ENCODE measurements at regions not wholly inside any gene's neighbourhood (a gene's known extent, or its start where the extent isn't known, plus 50 kb on each side); places are given as distances from the start of the nearest gene placed in this dataset.
"Not testable (repeated sequence)": the region's sequence is repeated elsewhere in the genome, so short reads cannot be mapped to it uniquely, and the experiment has no call there.

DNA sequence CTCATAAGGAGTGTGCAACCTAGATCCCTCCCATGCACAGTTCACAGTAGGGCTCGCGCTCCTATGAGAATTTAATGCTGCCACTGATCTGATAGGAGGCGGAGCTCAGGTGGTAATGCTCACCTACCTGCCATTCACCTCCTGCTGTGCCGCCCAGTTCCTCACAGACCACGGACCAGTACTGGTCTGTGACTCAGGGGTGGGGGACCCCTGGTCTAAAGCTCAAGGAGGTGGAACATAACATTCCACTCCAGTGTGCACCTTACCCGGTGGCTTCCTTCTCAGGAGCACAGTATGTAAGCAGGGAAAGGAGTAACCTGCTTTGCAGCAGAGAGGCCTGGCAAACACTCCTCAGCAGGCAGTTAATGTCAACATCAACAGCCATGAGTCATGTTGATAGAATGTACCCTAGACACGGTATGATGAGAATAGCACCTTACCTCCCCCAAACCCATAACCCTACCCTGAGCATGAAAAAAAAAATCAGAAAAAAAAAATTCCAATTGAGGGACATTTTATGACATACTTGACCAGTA, 273.5 kb downstream of the FGFR2 start:
- DNase-seq, result no peak
- intact Hi-C loops (cut with micrococcal nuclease), result no loop called here
- H3K36me3 ChIP-seq (ENCODE audit: insufficient read depth, low read length), result no peaks in the 10 kb centered on the region
- Mint-ChIP-seq H3K27ac (no peak overlapping the region), H3K27me3 (peaks cover 0 to 2% of the 10 kb centered on the region in 2 donors), H3K4me3 (no peak overlapping the region), H3K4me1 (no peaks in the 10 kb centered on the region), H3K36me3 (no peaks in the 10 kb centered on the region), H3K9me3 (peaks cover 0 to 5% (median 2%) of the 10 kb centered on the region in 8 donors)
- H3K4me1 ChIP-seq (ENCODE audit: insufficient read depth, low read length), result no peaks in the 10 kb centered on the region
- H3K27ac ChIP-seq (ENCODE audit: low read depth, low read length), result no peak overlapping the region
- H3K27me3 ChIP-seq (ENCODE audit: insufficient read depth, low read length), result no peaks in the 10 kb centered on the region
- ChIA-PET CTCF (ENCODE audit: partially characterized antibody) (no interaction called here), POLR2A (ENCODE audit: partially characterized antibody) (no interaction called here)
- H3K4me3 ChIP-seq (ENCODE audit: low read length in 2 of 2), result no peak overlapping the region
- no peaks in the 10 kb centered on the region for H3K9me3 ChIP-seq (ENCODE audit: control insufficient read depth in 1 of 2, low read length in 2 of 2)

DNA sequence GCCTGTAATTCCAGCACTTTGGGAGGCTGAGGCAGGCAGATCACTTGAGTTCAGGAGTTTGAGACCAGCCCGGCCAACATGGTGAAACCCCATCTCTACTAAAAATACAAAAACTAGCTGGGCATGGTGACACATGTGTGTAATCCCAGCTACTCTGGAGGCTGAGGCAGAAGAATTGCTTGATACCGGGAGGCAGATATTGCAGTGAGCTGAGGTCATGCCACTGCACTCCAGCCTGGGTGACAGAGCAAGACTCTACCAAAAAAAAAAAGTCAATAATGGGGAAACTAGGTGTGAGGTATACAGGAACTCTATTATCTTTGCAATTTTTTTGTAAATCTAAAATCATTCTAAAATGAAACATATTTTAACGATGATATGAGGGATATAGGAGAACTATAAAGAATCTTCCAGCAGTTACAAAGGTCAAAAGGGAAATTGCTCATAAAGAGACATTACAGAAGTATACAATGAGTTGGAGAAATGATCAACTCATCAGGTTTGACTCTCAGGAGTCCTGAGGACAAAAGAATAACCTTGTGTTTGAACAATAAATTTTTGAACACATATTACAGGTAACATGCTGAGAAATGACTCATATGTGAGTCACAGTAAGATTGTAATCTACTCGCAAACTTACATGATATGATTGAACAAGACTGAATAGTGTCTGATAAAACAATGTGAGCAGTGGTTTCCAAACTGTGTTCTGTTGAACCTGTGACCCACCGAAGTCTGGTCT, 272.6 kb downstream of the FGFR2 start:
- Histone ChIP-seq H3K9me3 (ENCODE audit: control insufficient read depth in 1 of 2, low read length in 2 of 2) (no peaks in the 10 kb centered on the region), H3K27ac (ENCODE audit: low read depth, low read length) (no peak overlapping the region), H3K4me1 (ENCODE audit: insufficient read depth, low read length) (no peaks in the 10 kb centered on the region), H3K4me3 (ENCODE audit: low read length in 2 of 2) (no peak overlapping the region), H3K36me3 (ENCODE audit: insufficient read depth, low read length) (no peaks in the 10 kb centered on the region), H3K27me3 (ENCODE audit: insufficient read depth, low read length) (no peaks in the 10 kb centered on the region)
- Mint-ChIP-seq H3K4me3 (no peak overlapping the region), H3K9me3 (peaks cover 0 to 7% (median 2%) of the 10 kb centered on the region in 8 donors), H3K27me3 (peaks cover 0 to 4% of the 10 kb centered on the region in 2 donors), H3K36me3 (no peaks in the 10 kb centered on the region), H3K27ac (no peak overlapping the region), H3K4me1 (no peaks in the 10 kb centered on the region)
- ChIA-PET CTCF (ENCODE audit: partially characterized antibody) (no interaction called here), POLR2A (ENCODE audit: partially characterized antibody) (no interaction called here)
- DNase-seq, result no peak
- intact Hi-C loops (cut with micrococcal nuclease), result no loop called here

GRCh38 chr10:121326905-121327304, 271.3 kb downstream of the FGFR2 start:
- Mint-ChIP-seq H3K4me1 (no peaks in the 10 kb centered on the region), H3K27me3 (peaks cover 0 to 4% of the 10 kb centered on the region in 2 donors), H3K4me3 (no peak overlapping the region), H3K27ac (no peak overlapping the region), H3K36me3 (no peaks in the 10 kb centered on the region), H3K9me3 (peaks cover 0 to 5% (median 2%) of the 10 kb centered on the region in 8 donors)
- CTCF ChIA-PET (ENCODE audit: partially characterized antibody), result no interaction called here
- H3K27ac ChIP-seq (ENCODE audit: low read depth, low read length), result no peak overlapping the region
- H3K4me3 ChIP-seq (ENCODE audit: low read length in 2 of 2), result no peak overlapping the region
- H3K4me1 ChIP-seq (ENCODE audit: insufficient read depth, low read length), result no peaks in the 10 kb centered on the region
- no peaks in the 10 kb centered on the region for H3K27me3 ChIP-seq (ENCODE audit: insufficient read depth, low read length)
- DNase-seq, result no peak
- POLR2A ChIA-PET (ENCODE audit: partially characterized antibody), result no interaction called here
- intact Hi-C loops (cut with micrococcal nuclease), result no loop called here
- H3K9me3 ChIP-seq (ENCODE audit: control insufficient read depth in 1 of 2, low read length in 2 of 2), result no peaks in the 10 kb centered on the region
- no peaks in the 10 kb centered on the region for H3K36me3 ChIP-seq (ENCODE audit: insufficient read depth, low read length)

DNA sequence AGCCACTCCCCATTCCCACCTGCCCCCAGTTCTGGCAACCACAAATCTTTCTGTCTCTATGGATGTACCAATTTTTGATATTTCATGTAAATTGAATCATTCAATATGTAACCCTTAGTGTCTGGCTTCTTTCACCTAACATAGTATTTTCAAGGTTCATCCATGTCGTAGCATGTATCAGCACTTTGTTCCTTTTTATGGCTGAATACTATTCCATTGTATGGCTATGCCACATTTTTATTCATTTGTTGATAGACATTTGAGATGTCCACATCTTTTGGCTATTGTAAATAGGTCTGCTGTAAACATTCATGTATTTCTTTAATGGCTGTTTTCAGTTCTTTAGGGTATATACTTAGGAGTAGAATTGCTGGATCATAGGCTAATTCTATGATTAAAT, 270.5 kb downstream of the FGFR2 start:
- H3K9me3 ChIP-seq (ENCODE audit: control insufficient read depth in 1 of 2, low read length in 2 of 2), result no peaks in the 10 kb centered on the region
- Mint-ChIP-seq H3K9me3 (peaks cover 0 to 5% (median 2%) of the 10 kb centered on the region in 8 donors), H3K27ac (no peak overlapping the region), H3K36me3 (no peaks in the 10 kb centered on the region), H3K27me3 (peaks cover 0 to 4% of the 10 kb centered on the region in 2 donors), H3K4me1 (no peaks in the 10 kb centered on the region), H3K4me3 (no peak overlapping the region)
- no peak overlapping the region for H3K27ac ChIP-seq (ENCODE audit: low read depth, low read length)
- intact Hi-C loops (cut with micrococcal nuclease), result no loop called here
- ChIA-PET POLR2A (ENCODE audit: partially characterized antibody) (no interaction called here), CTCF (ENCODE audit: partially characterized antibody) (no interaction called here)
- H3K27me3 ChIP-seq (ENCODE audit: insufficient read depth, low read length), result no peaks in the 10 kb centered on the region
- no peaks in the 10 kb centered on the region for H3K36me3 ChIP-seq (ENCODE audit: insufficient read depth, low read length)
- DNase-seq, result no peak
- no peaks in the 10 kb centered on the region for H3K4me1 ChIP-seq (ENCODE audit: insufficient read depth, low read length)
- no peak overlapping the region for H3K4me3 ChIP-seq (ENCODE audit: low read length in 2 of 2)

- H3K9me3 Mint-ChIP-seq; POLR2A ChIA-PET (ENCODE audit: partially characterized antibody); H3K27me3 ChIP-seq (ENCODE audit: insufficient read depth, low read length); intact Hi-C loops (cut with micrococcal nuclease); H3K4me3 ChIP-seq (ENCODE audit: low read length in 2 of 2); H3K4me1 ChIP-seq (ENCODE audit: insufficient read depth, low read length); DNase-seq; H3K4me1 Mint-ChIP-seq; H3K36me3 ChIP-seq (ENCODE audit: insufficient read depth, low read length); H3K36me3 Mint-ChIP-seq; H3K27ac Mint-ChIP-seq; H3K27ac ChIP-seq (ENCODE audit: low read depth, low read length); H3K4me3 Mint-ChIP-seq; CTCF ChIA-PET (ENCODE audit: partially characterized antibody); H3K9me3 ChIP-seq (ENCODE audit: control insufficient read depth in 1 of 2, low read length in 2 of 2); H3K27me3 Mint-ChIP-seq: not testable (repeated sequence)
Measured at GRCh38 chr10:121329631-121330030, 268.6 kb downstream of the FGFR2 start.

- Histone ChIP-seq H3K27ac (ENCODE audit: low read depth, low read length) (no peak overlapping the region), H3K36me3 (ENCODE audit: insufficient read depth, low read length) (no peaks in the 10 kb centered on the region), H3K4me1 (ENCODE audit: insufficient read depth, low read length) (no peaks in the 10 kb centered on the region), H3K4me3 (ENCODE audit: low read length in 2 of 2) (no peak overlapping the region), H3K9me3 (ENCODE audit: control insufficient read depth in 1 of 2, low read length in 2 of 2) (no peaks in the 10 kb centered on the region), H3K27me3 (ENCODE audit: insufficient read depth, low read length) (no peaks in the 10 kb centered on the region)
- no peak for DNase-seq
- Mint-ChIP-seq H3K27me3 (peaks cover 0 to 4% of the 10 kb centered on the region in 2 donors), H3K9me3 (peaks cover 0 to 6% (median 3%) of the 10 kb centered on the region in 8 donors), H3K4me1 (no peaks in the 10 kb centered on the region), H3K4me3 (no peak overlapping the region), H3K27ac (no peak overlapping the region), H3K36me3 (no peaks in the 10 kb centered on the region)
- POLR2A ChIA-PET (ENCODE audit: partially characterized antibody), result no interaction called here
- CTCF ChIA-PET (ENCODE audit: partially characterized antibody), result no interaction called here
- intact Hi-C loops (cut with micrococcal nuclease), result no loop called here
Measured at GRCh38 chr10:121330563-121330962, 267.7 kb downstream of the FGFR2 start.

- CTCF ChIA-PET (ENCODE audit: partially characterized antibody), result no interaction called here
- no peaks in the 10 kb centered on the region for H3K4me1 ChIP-seq (ENCODE audit: insufficient read depth, low read length)
- Mint-ChIP-seq H3K27ac (no peak overlapping the region), H3K27me3 (peaks cover 0 to 4% of the 10 kb centered on the region in 2 donors), H3K9me3 (peaks cover 0 to 6% (median 4%) of the 10 kb centered on the region in 8 donors), H3K4me3 (no peak overlapping the region), H3K4me1 (no peaks in the 10 kb centered on the region), H3K36me3 (no peaks in the 10 kb centered on the region)
- H3K27me3 ChIP-seq (ENCODE audit: insufficient read depth, low read length), result no peaks in the 10 kb centered on the region
- H3K36me3 ChIP-seq (ENCODE audit: insufficient read depth, low read length), result no peaks in the 10 kb centered on the region
- no peaks in the 10 kb centered on the region for H3K9me3 ChIP-seq (ENCODE audit: control insufficient read depth in 1 of 2, low read length in 2 of 2)
- DNase-seq, result no peak
- intact Hi-C loops (cut with micrococcal nuclease), result no loop called here
- no peak overlapping the region for H3K27ac ChIP-seq (ENCODE audit: low read depth, low read length)
- POLR2A ChIA-PET (ENCODE audit: partially characterized antibody), result no interaction called here
- H3K4me3 ChIP-seq (ENCODE audit: low read length in 2 of 2), result no peak overlapping the region
Measured at GRCh38 chr10:121332353-121332752, 265.9 kb downstream of the FGFR2 start.

Data from CD4-positive, alpha-beta memory T cell (primary cell).